OCI-LY1 (cell line): ENCODE measurements at regions not wholly inside any gene's neighbourhood (a gene's known extent, or its start where the extent isn't known, plus 50 kb on each side); places are given as distances from the start of the nearest gene placed in this dataset.
A peak's percentile ranks its signal among the peaks of the same experiment; 100 is the strongest.

Source experiments
- H2AFZ ChIP-seq: fragments of 200-600 bp; sonication (generic), shearing (Covaris generic); 2 replicates; pipeline ENCODE4 v1.6.0; 2014; ENCODE audit warnings: antibody characterized with exemption, mild to moderate bottlenecking, low read length
- H3F3A ChIP-seq: fragments of 200-600 bp; sonication (generic), shearing (Covaris generic); 2 replicates; pipeline ENCODE4 v1.6.0; 2014; ENCODE audit warnings: mild to moderate bottlenecking, antibody characterized with exemption, low read length, moderate library complexity; ENCODE audit not compliant: insufficient read depth
- H3K27ac ChIP-seq: fragments of 200-600 bp; sonication (generic); 2 replicates; pipeline ENCODE4 v1.5.1; 2014; ENCODE audit warnings: low read length, mixed run types, mild to moderate bottlenecking, low read depth; ENCODE audit not compliant: poor library complexity, severe bottlenecking
- H3K27me3 ChIP-seq: fragments of 200-600 bp; sonication (generic); 2 replicates; pipeline ENCODE4 v1.6.0; 2014; ENCODE audit warnings: antibody characterized with exemption, mild to moderate bottlenecking, low read length, moderate library complexity; ENCODE audit not compliant: insufficient read depth
- H3K36me3 ChIP-seq: fragments of 200-600 bp; sonication (generic); 2 replicates; pipeline ENCODE4 v1.6.1; 2014; ENCODE audit warnings: mild to moderate bottlenecking, antibody characterized with exemption, low read length, moderate library complexity, mixed read lengths; ENCODE audit not compliant: insufficient read depth
- H3K4me1 ChIP-seq: fragments of 200-600 bp; sonication (generic); 2 replicates; pipeline ENCODE4 v1.5.1; 2014; ENCODE audit warnings: mild to moderate bottlenecking, low read length, moderate library complexity; ENCODE audit not compliant: insufficient read depth, severe bottlenecking
- H3K4me2 ChIP-seq: fragments of 200-600 bp; sonication (generic), shearing (Covaris generic); 2 replicates; pipeline ENCODE4 v1.6.1; 2014; ENCODE audit warnings: low read length
- H3K4me3 ChIP-seq: fragments of 200-600 bp; sonication (generic); 2 replicates; pipeline ENCODE4 v1.5.1; 2014; ENCODE audit warnings: low read length, low read depth, mild to moderate bottlenecking, mixed read lengths; ENCODE audit not compliant: poor library complexity, severe bottlenecking
- H3K79me2 ChIP-seq: fragments of 200-600 bp; shearing (Covaris generic); 2 replicates; pipeline ENCODE4 v1.6.1; 2016; ENCODE audit warnings: mixed run types, low read length, mixed read lengths; ENCODE audit not compliant: insufficient read depth
- H3K9ac ChIP-seq: fragments of 200-600 bp; sonication (generic), shearing (Covaris generic); 2 replicates; pipeline ENCODE4 v1.6.1; 2014; ENCODE audit warnings: mild to moderate bottlenecking, low read length, mixed read lengths
- H3K9me2 ChIP-seq: fragments of 200-600 bp; sonication (generic), shearing (Covaris generic); 2 replicates; pipeline ENCODE4 v1.6.1; 2014; ENCODE audit warnings: low read depth, mild to moderate bottlenecking, low read length, mixed read lengths
- H3K9me3 ChIP-seq: fragments of 200-600 bp; shearing (Covaris generic); 2 replicates; pipeline ENCODE4 v1.6.1; 2014; ENCODE audit warnings: low read length, mixed read lengths
- H4K20me1 ChIP-seq: fragments of 200-600 bp; sonication (generic), shearing (Covaris generic); 2 replicates; pipeline ENCODE4 v1.6.0; 2016; ENCODE audit warnings: mild to moderate bottlenecking, low read length; ENCODE audit not compliant: insufficient read depth
- CTCF ChIP-seq: fragments of 200-600 bp; sonication (generic), shearing (Covaris generic); IDR thresholded peaks from 2 replicates; pipeline ENCODE4 v1.5.1; 2017; ENCODE audit warnings: mild to moderate bottlenecking, antibody characterized with exemption, low read length, moderate library complexity, mixed read lengths
- EZH2 ChIP-seq: fragments of 200-600 bp; sonication (generic), shearing (Covaris generic); IDR thresholded peaks from 2 replicates; pipeline ENCODE4 v1.8.0; 2017; ENCODE audit warnings: borderline replicate concordance, mixed run types, mild to moderate bottlenecking, antibody characterized with exemption, low read length, moderate library complexity, mixed read lengths

DNA sequence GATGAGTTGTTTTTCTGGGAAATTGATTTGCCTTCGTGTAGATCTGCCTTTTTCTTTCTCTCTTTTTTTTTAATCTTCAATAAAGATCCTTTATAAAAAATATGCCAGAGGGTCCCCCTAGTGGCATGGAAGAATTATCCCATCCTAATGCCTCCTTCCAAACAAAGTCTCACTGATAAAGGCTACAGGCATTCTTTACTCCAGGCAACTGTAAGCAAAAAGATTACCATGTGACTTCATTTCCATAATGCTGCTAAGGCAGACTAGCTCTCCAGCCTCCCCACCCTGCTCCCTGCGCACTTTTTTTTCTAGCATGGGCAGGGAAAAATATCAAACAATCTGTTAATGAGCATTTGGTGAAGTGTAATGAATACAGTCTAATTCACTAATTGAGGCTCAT is 220.2 kb upstream of the CDH8 start:
- Histone ChIP-seq H3K9ac (no peak overlapping the region), H3K9me3 (no peaks in the 10 kb centered on the region), H3K9me2 (no peaks in the 10 kb centered on the region), H3K27ac (no peak overlapping the region), H3K4me3 (no peak overlapping the region), H2AFZ (no peak overlapping the region), H3F3A (no peaks in the 10 kb centered on the region), H3K4me1 (no peaks in the 10 kb centered on the region), H4K20me1 (no peaks in the 10 kb centered on the region), H3K36me3 (no peaks in the 10 kb centered on the region), H3K4me2 (no peak overlapping the region), H3K27me3 (no peaks in the 10 kb centered on the region), H3K79me2 (no peaks in the 10 kb centered on the region)
- 0 out of 2 replicates have a peak, but pooled peaks have one; percentile 15 for TF ChIP-seq CTCF
- no peak for TF ChIP-seq EZH2

DNA sequence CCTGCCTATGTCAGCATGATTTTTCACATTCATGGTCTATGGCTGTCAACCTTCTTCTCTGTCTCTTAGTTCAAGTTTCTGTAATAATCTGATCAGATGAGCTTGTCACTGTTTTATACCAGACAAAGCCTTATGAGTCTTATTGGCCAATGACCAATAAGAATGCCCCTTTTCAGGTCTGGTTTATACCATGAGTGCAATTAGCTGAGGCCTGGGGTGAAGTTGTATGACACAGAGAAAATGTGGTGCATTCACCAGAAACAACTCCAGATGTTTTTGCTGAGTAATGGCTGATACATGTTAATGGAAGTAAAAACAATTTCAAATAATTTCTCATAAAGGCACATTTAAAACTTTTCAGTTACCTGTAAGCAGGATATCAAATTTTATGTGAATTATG is 218.6 kb upstream of the CDH8 start:
- Histone ChIP-seq H3K27ac (no peak overlapping the region), H3K9ac (no peak overlapping the region), H3F3A (no peaks in the 10 kb centered on the region), H2AFZ (no peak overlapping the region), H3K36me3 (no peaks in the 10 kb centered on the region), H3K4me2 (no peak overlapping the region), H3K9me3 (no peaks in the 10 kb centered on the region), H3K9me2 (no peaks in the 10 kb centered on the region), H3K27me3 (no peaks in the 10 kb centered on the region), H3K79me2 (no peaks in the 10 kb centered on the region), H3K4me1 (no peaks in the 10 kb centered on the region), H3K4me3 (no peak overlapping the region), H4K20me1 (no peaks in the 10 kb centered on the region)
- TF ChIP-seq CTCF (no peak), EZH2 (no peak)

DNA sequence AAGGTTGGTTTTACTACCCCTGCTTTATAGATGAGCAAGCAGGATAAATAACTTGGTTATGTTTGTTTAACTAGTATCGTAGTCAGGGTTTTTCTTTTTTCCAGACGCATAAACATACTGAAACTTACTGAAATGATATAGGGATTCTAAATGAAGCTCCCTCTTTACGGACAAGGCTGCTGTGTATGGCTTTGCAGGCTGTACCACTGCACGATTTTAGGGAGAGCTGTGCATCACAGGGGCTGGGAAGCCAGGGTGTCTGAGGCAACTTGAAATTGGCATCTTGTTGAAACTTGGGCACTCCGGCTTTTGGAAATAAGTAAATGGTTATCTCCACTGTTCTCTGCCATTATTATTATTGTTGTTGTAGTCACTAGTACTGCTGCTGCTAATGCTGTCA is 218.1 kb upstream of the CDH8 start:
- Histone ChIP-seq H3F3A (no peaks in the 10 kb centered on the region), H3K4me3 (no peak overlapping the region), H4K20me1 (no peaks in the 10 kb centered on the region), H3K36me3 (no peaks in the 10 kb centered on the region), H3K4me2 (no peak overlapping the region), H3K4me1 (no peaks in the 10 kb centered on the region), H3K9me3 (no peaks in the 10 kb centered on the region), H3K79me2 (no peaks in the 10 kb centered on the region), H3K9ac (no peak overlapping the region), H3K27me3 (no peaks in the 10 kb centered on the region), H3K27ac (no peak overlapping the region), H3K9me2 (no peaks in the 10 kb centered on the region), H2AFZ (no peak overlapping the region)
- TF ChIP-seq CTCF (no peak), EZH2 (no peak)
